H9 (cell line): ENCODE measurements at regions not wholly inside any gene's neighbourhood (a gene's known extent, or its start where the extent isn't known, plus 50 kb on each side); places are given as distances from the start of the nearest gene placed in this dataset.

Source experiments
- DNase-seq: peaks from one replicate; pipeline ENCODE4 v3.0.0-alpha.2; 2017
- H2AFZ ChIP-seq: one replicate; pipeline ENCODE4 v1.6.1; 2013; ENCODE audit warnings: mild to moderate bottlenecking, low read length, control low read depth, moderate library complexity
- H2AK5ac ChIP-seq: 2 replicates; pipeline ENCODE4 v1.6.1; 2013; ENCODE audit warnings: low read length, control low read depth, mixed read lengths; ENCODE audit not compliant: insufficient read length
- H2BK120ac ChIP-seq: one replicate; pipeline ENCODE4 v1.6.1; 2013; ENCODE audit warnings: low read depth, mild to moderate bottlenecking, low read length, control low read depth, inconsistent platforms; ENCODE audit not compliant: poor library complexity, severe bottlenecking
- H2BK12ac ChIP-seq: 2 replicates; pipeline ENCODE4 v1.6.1; 2013; ENCODE audit warnings: low read length, control low read depth, mixed read lengths, low read depth; ENCODE audit not compliant: insufficient read length
- H2BK15ac ChIP-seq: 2 replicates; pipeline ENCODE4 v1.6.1; 2013; ENCODE audit warnings: low read depth, low read length, control low read depth
- H2BK20ac ChIP-seq: one replicate; pipeline ENCODE4 v1.6.1; 2013; ENCODE audit warnings: low read depth, mild to moderate bottlenecking, low read length, control low read depth, inconsistent platforms; ENCODE audit not compliant: poor library complexity, severe bottlenecking
- H2BK5ac ChIP-seq: 2 replicates; pipeline ENCODE4 v1.6.1; 2013; ENCODE audit warnings: low read length, control low read depth, mixed read lengths; ENCODE audit not compliant: insufficient read length
- H3K14ac ChIP-seq: 2 replicates; pipeline ENCODE4 v1.6.1; 2013; ENCODE audit warnings: low read length, control low read depth; ENCODE audit not compliant: insufficient read depth
- H3K18ac ChIP-seq: 2 replicates; pipeline ENCODE4 v1.6.1; 2013; ENCODE audit warnings: low read depth, mild to moderate bottlenecking, mixed read lengths, low read length, control low read depth; ENCODE audit not compliant: insufficient read length
- H3K23ac ChIP-seq: 2 replicates; pipeline ENCODE4 v1.6.1; 2013; ENCODE audit warnings: low read length, control low read depth, mixed read lengths, low read depth; ENCODE audit not compliant: insufficient read length
- H3K23me2 ChIP-seq: 2 replicates; pipeline ENCODE4 v1.6.1; 2013; ENCODE audit warnings: low read depth, mild to moderate bottlenecking, mixed read lengths, low read length, control low read depth; ENCODE audit not compliant: insufficient read length, poor library complexity, severe bottlenecking
- H3K27ac ChIP-seq: 2 replicates; pipeline ENCODE4 v1.5.1; 2013; ENCODE audit warnings: low read length, control low read depth, mixed read lengths, low read depth; ENCODE audit not compliant: insufficient read length
- H3K27me3 ChIP-seq: 2 replicates; pipeline ENCODE4 v1.6.1; 2013; ENCODE audit warnings: low read length, control low read depth, inconsistent platforms; ENCODE audit not compliant: insufficient read depth
- H3K4ac ChIP-seq: 2 replicates; pipeline ENCODE4 v1.6.1; 2013; ENCODE audit warnings: low read depth, mild to moderate bottlenecking, control low read depth, inconsistent platforms, low read length, moderate library complexity
- H3K4me1 ChIP-seq: 2 replicates; pipeline ENCODE4 v1.6.1; 2013; ENCODE audit warnings: low read length, control low read depth, inconsistent platforms; ENCODE audit not compliant: insufficient read depth
- H3K4me2 ChIP-seq: 2 replicates; pipeline ENCODE4 v1.6.1; 2013; ENCODE audit warnings: low read length, control low read depth, mixed read lengths; ENCODE audit not compliant: insufficient read length, insufficient read depth
- H3K56ac ChIP-seq: 2 replicates; pipeline ENCODE4 v1.6.1; 2013; ENCODE audit warnings: low read depth, mild to moderate bottlenecking, mixed read lengths, low read length, control low read depth; ENCODE audit not compliant: insufficient read length
- H3K79me1 ChIP-seq: 2 replicates; pipeline ENCODE4 v1.6.1; 2013; ENCODE audit warnings: low read depth, mild to moderate bottlenecking, moderate library complexity, low read length, control low read depth, inconsistent platforms; ENCODE audit not compliant: insufficient read depth, poor library complexity, severe bottlenecking
- H3K79me2 ChIP-seq: 2 replicates; pipeline ENCODE4 v1.6.1; 2013; ENCODE audit warnings: low read length, control low read depth, inconsistent platforms; ENCODE audit not compliant: insufficient read depth
- H3K9ac ChIP-seq: 2 replicates; pipeline ENCODE4 v1.6.1; 2013; ENCODE audit warnings: low read length, control low read depth, mixed read lengths; ENCODE audit not compliant: insufficient read length; ENCODE audit errors: extremely low read depth
- H3K9me3 ChIP-seq: one replicate; pipeline ENCODE4 v1.6.1; 2013; ENCODE audit warnings: low read depth, low read length, inconsistent platforms; ENCODE audit not compliant: control insufficient read depth
- H3T11ph ChIP-seq: one replicate; pipeline ENCODE4 v1.6.1; 2013; ENCODE audit warnings: mild to moderate bottlenecking, low read length, control low read depth, inconsistent platforms
- H4K20me1 ChIP-seq: one replicate; pipeline ENCODE4 v1.6.1; 2013; ENCODE audit not compliant: control insufficient read depth, insufficient read length, insufficient read depth
- H4K5ac ChIP-seq: 2 replicates; pipeline ENCODE4 v1.6.1; 2013; ENCODE audit warnings: low read depth, mild to moderate bottlenecking, mixed read lengths, low read length, control low read depth; ENCODE audit not compliant: insufficient read length
- H4K8ac ChIP-seq: replicated peaks from 2 replicates; pipeline ENCODE4 v1.6.1; 2013; ENCODE audit warnings: low read length, control low read depth, mixed read lengths, low read depth; ENCODE audit not compliant: insufficient read length
- H4K91ac ChIP-seq: 2 replicates; pipeline ENCODE4 v1.6.1; 2013; ENCODE audit warnings: low read depth, mild to moderate bottlenecking, moderate library complexity, mixed read lengths, low read length, control low read depth; ENCODE audit not compliant: insufficient read length
- H3K27ac Mint-ChIP-seq, 3 experiments: 2 replicates in 2 of 3; 3 replicates in 1 of 3; pipeline ENCODE4 v1.8.0; 2020 to 2021; ENCODE audit warnings: mixed read lengths in 3 of 3, mild to moderate bottlenecking in 1 of 3, moderate library complexity in 1 of 3
- H3K27me3 Mint-ChIP-seq: 2 replicates; pipeline ENCODE4 v1.8.0; 2021; ENCODE audit warnings: low read depth, mild to moderate bottlenecking, moderate library complexity, mixed read lengths
- H3K36me3 Mint-ChIP-seq, 3 experiments: 2 replicates in 2 of 3; 3 replicates in 1 of 3; pipeline ENCODE4 v1.8.0; 2020 to 2021; ENCODE audit warnings: low read depth in 3 of 3, mixed read lengths in 3 of 3; ENCODE audit not compliant: insufficient read depth in 1 of 3
- H3K4me1 Mint-ChIP-seq, 2 experiments: 2 replicates each; pipeline ENCODE4 v1.8.0; 2020; ENCODE audit warnings: mixed read lengths in 2 of 2
- H3K4me3 Mint-ChIP-seq, 2 experiments: 2 replicates in 1 of 2; 3 replicates in 1 of 2; pipeline ENCODE4 v1.8.0; 2020 to 2021; ENCODE audit warnings: mild to moderate bottlenecking in 2 of 2, mixed read lengths in 2 of 2, moderate library complexity in 1 of 2
- H3K9me3 Mint-ChIP-seq, 2 experiments: 2 replicates in 1 of 2; 3 replicates in 1 of 2; pipeline ENCODE4 v1.8.0; 2020; ENCODE audit warnings: mild to moderate bottlenecking in 2 of 2, mixed read lengths in 2 of 2, moderate library complexity in 1 of 2
- CTCF ChIP-seq: fragments of 200-600 bp; sonication (generic); conservative IDR thresholded peaks from 3 replicates; pipeline ENCODE4 v1.8.0; 2021; ENCODE audit warnings: antibody characterized with exemption, mild to moderate bottlenecking
- WGBS: extraction: QIAGEN DNeasy Blood & Tissue Kit; methylation state at CpG from one replicate; pipeline ENCODE4 v1.1.7; 2013; ENCODE audit warnings: missing lambda C conversion rate, low lambda C conversion rate, mixed read lengths; ENCODE audit not compliant: insufficient read length; ENCODE audit errors: extremely low coverage; 5-methylcytosine and 5-hydroxymethylcytosine counted together

GRCh38 chr13:88005188-88005587 lies 334.0 kb downstream of the SLITRK5 start:
- H3K9me3 Mint-ChIP-seq = peaks cover 0 to 5% of the 10 kb centered on the region in 2 experiments; a peak in 3 of 5 replicates
- Histone ChIP-seq H2AK5ac (no peak overlapping the region), H2AFZ (no peak overlapping the region), H3K4me1 (no peaks in the 10 kb centered on the region), H3K9ac (no peak overlapping the region), H3K9me3 (no peaks in the 10 kb centered on the region), H3K4ac (no peak overlapping the region), H4K20me1 (no peaks in the 10 kb centered on the region), H3K4me2 (no peak overlapping the region), H3K27ac (no peak overlapping the region), H4K91ac (no peak overlapping the region), H2BK15ac (no peak overlapping the region), H3T11ph (no peak overlapping the region), H3K79me2 (no peaks in the 10 kb centered on the region), H3K23me2 (no peaks in the 10 kb centered on the region), H3K23ac (no peak overlapping the region), H2BK5ac (no peak overlapping the region), H3K18ac (no peak overlapping the region), H3K14ac (no peak overlapping the region), H3K79me1 (no peaks in the 10 kb centered on the region), H4K8ac (no peak overlapping the region), H2BK12ac (no peak overlapping the region), H3K27me3 (no peaks in the 10 kb centered on the region), H3K56ac (no peak overlapping the region), H4K5ac (no peak overlapping the region), H2BK120ac (no peak overlapping the region), H2BK20ac (no peak overlapping the region)
- H3K27me3 Mint-ChIP-seq = no peaks in the 10 kb centered on the region
- peak; percentile 13; the same call in 1 of the 3 replicates for TF ChIP-seq CTCF
- no peaks in the 10 kb centered on the region; a peak in 1 of 7 replicates for H3K36me3 Mint-ChIP-seq
- WGBS = no CpG with 5 or more reads among the region's 2 CpGs
- H3K4me3 Mint-ChIP-seq = no peak overlapping the region
- no peak overlapping the region for H3K27ac Mint-ChIP-seq
- DNase-seq = no peak
- H3K4me1 Mint-ChIP-seq = peaks cover 3 to 4% of the 10 kb centered on the region in 2 experiments; a peak in 3 of 4 replicates
